Calu3 (cell line): ENCODE measurements at regions not wholly inside any gene's neighbourhood (a gene's known extent, or its start where the extent isn't known, plus 50 kb on each side); places are given as distances from the start of the nearest gene placed in this dataset.

Experiments
- BruUV-seq: library from RNA; stranded (reverse); fragments of 400-500 nt; replicated peaks from 2 replicates; lab custom pipeline; 2021; lab: Mats Ljungman, UMichigan
- CTCF ChIA-PET: fragments of 300-600 bp; sonication (Branson Sonifier 250); formaldehyde crosslinking; loops from one replicate; lab custom pipeline; 2022; ENCODE audit warnings: antibody characterized with exemption; lab: Charles Lee
- DNase-seq: peaks from one replicate; pipeline ENCODE4 v3.0.0; 2022
- H3K27ac Mint-ChIP-seq: one replicate; pipeline ENCODE4 v1.8.0; 2022; ENCODE audit warnings: mixed read lengths; ENCODE audit not compliant: unreplicated experiment
- H3K27me3 Mint-ChIP-seq: one replicate; pipeline ENCODE4 v1.8.0; 2022; ENCODE audit warnings: mixed read lengths; ENCODE audit not compliant: unreplicated experiment
- H3K36me3 Mint-ChIP-seq: one replicate; pipeline ENCODE4 v1.8.0; 2022; ENCODE audit warnings: mild to moderate bottlenecking, moderate library complexity, mixed read lengths; ENCODE audit not compliant: insufficient read depth, unreplicated experiment
- H3K4me1 Mint-ChIP-seq: one replicate; pipeline ENCODE4 v1.8.0; 2022; ENCODE audit warnings: mild to moderate bottlenecking, low read depth, mixed read lengths; ENCODE audit not compliant: unreplicated experiment
- H3K4me3 Mint-ChIP-seq: one replicate; pipeline ENCODE4 v1.8.0; 2022; ENCODE audit warnings: mild to moderate bottlenecking, low read depth, moderate library complexity, mixed read lengths; ENCODE audit not compliant: unreplicated experiment
- H3K9me3 Mint-ChIP-seq: one replicate; pipeline ENCODE4 v1.8.0; 2022; ENCODE audit warnings: low read depth, mixed read lengths; ENCODE audit not compliant: unreplicated experiment
- intact Hi-C: fragments of 100-400 bp; cut with micrococcal nuclease; formaldehyde crosslinking; loops from one replicate; pipeline ENCODE4 v1.10.0; 2022; ENCODE audit not compliant: unreplicated experiment
- TF ChIP-seq, protein P1 (sequence below): fragments of 200-600 bp; IDR thresholded peaks from one replicate; pipeline ENCODE4 v1.8.0; 2022; ENCODE audit warnings: antibody characterized with exemption; ENCODE audit not compliant: unreplicated experiment

DNA sequence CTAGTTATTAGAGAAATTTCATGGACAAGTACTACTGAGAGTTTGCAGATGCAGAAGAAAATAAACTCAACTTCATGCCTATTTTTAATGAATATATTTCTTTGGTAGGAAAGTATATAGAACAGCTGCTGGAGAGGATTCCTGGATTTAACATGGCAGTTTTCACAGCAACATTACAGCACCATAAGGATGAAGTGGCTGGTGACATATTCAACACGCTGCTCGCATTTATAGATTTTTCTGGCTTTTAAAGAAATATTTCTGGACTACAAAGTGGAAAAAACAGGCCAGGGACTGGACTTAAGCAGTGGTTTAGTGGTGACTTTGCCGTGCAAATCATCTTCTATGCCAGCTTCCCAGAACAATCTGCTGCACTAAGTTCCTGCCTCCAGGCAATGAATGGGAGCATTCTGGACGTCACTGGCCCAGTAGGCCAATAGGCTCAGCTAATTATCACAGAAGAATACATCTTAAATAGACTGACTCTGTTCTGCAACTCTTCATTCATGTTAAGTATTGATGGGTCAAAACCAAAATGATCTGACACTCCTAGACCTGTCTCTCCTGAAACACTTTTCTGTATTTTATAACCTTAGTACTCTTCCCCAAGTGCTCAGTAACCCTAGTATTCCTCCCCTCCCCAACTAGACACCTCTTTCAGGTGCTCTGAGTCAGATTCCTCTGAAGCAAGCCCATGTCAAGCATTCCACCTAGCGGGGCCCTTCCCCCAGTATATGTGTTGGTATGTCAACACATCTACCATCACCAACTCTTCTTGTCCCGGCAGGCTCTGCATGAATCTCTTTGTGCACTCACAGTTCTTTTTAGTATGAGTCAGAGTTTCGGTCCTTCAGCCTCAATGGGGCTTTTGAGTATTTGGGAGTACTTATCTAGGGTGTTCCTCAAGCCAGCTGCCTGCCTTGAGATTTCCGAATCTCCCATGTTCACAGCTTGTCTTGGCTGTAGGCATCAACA is 625.5 kb downstream of the CHSY3 start:
- Mint-ChIP-seq H3K27me3 (no peaks in the 10 kb centered on the region), H3K4me3 (no peak overlapping the region), H3K27ac (peak overlapping the region; percentile 71), H3K36me3 (no peaks in the 10 kb centered on the region), H3K4me1 (peaks cover 49% of the 10 kb centered on the region), H3K9me3 (no peaks in the 10 kb centered on the region)
- TF ChIP-seq, protein P1, sequence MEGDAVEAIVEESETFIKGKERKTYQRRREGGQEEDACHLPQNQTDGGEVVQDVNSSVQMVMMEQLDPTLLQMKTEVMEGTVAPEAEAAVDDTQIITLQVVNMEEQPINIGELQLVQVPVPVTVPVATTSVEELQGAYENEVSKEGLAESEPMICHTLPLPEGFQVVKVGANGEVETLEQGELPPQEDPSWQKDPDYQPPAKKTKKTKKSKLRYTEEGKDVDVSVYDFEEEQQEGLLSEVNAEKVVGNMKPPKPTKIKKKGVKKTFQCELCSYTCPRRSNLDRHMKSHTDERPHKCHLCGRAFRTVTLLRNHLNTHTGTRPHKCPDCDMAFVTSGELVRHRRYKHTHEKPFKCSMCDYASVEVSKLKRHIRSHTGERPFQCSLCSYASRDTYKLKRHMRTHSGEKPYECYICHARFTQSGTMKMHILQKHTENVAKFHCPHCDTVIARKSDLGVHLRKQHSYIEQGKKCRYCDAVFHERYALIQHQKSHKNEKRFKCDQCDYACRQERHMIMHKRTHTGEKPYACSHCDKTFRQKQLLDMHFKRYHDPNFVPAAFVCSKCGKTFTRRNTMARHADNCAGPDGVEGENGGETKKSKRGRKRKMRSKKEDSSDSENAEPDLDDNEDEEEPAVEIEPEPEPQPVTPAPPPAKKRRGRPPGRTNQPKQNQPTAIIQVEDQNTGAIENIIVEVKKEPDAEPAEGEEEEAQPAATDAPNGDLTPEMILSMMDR, result no peak
- intact Hi-C loops, result no loop called here
- no TSS peak for BruUV-seq
- CTCF ChIA-PET, result no interaction called here
- peak; percentile 69 for DNase-seq

DNA sequence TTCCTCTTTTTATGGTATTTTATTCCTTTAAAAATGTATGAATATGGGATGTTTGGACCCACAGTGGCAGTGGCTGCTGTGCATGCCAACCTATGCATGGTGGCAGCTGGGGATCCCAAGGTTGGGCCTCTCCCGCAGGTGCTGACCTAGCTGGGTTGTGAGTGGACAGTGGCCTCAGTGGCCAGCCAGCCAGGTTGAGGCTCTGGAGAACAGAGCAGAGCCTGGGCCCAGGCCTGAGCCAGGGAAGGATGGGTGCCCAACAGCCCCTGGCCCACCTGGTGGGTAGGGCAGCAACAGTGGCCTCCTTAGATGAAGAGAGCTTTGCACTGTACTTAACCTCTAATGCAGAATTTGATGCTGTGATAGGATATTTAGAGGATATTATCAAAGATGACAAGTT is 624.8 kb downstream of the CHSY3 start:
- intact Hi-C loops, result no loop called here
- CTCF ChIA-PET, result no interaction called here
- TF ChIP-seq, protein P1, result no peak
- no TSS peak for BruUV-seq
- H3K36me3 Mint-ChIP-seq, result no peaks in the 10 kb centered on the region
- H3K27ac Mint-ChIP-seq, result no peak overlapping the region
- H3K9me3 Mint-ChIP-seq, result no peaks in the 10 kb centered on the region
- DNase-seq, result no peak
- H3K27me3 Mint-ChIP-seq, result no peaks in the 10 kb centered on the region
- no peak overlapping the region for H3K4me3 Mint-ChIP-seq
- peaks cover 49% of the 10 kb centered on the region for H3K4me1 Mint-ChIP-seq

DNA sequence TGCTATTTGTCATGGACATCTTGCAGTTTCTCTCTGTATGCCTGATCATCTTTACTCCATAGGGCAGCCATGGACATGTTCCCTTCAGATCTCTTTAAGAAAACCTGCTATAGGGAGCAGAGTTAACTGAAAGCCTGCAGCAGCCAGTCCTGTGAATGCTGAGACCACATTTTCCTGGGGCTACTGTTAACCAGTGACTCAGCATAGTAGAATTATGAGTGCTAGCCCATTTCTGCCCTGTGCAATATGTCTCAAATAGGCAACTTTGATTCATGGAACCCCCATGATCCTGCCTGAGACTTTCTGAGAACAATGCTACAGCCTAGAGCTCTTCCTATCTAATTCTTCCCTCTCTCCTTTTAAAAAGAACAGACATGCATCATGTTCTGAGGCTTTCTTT is 624.2 kb downstream of the CHSY3 start:
- H3K27me3 Mint-ChIP-seq, result no peaks in the 10 kb centered on the region
- CTCF ChIA-PET, result interaction anchor here (1.5 kb wide), 1 partner anchor 10 kb away, joined by 4 read pairs; no protein-coding TSS in a partner anchor
- no peaks in the 10 kb centered on the region for H3K36me3 Mint-ChIP-seq
- TF ChIP-seq, protein P1, result no peak
- intact Hi-C loops, result no loop called here
- DNase-seq, result no peak
- H3K4me3 Mint-ChIP-seq, result no peak overlapping the region
- H3K9me3 Mint-ChIP-seq, result no peaks in the 10 kb centered on the region
- BruUV-seq, result no TSS peak
- H3K4me1 Mint-ChIP-seq, result peaks cover 49% of the 10 kb centered on the region
- H3K27ac Mint-ChIP-seq, result no peak overlapping the region

DNA sequence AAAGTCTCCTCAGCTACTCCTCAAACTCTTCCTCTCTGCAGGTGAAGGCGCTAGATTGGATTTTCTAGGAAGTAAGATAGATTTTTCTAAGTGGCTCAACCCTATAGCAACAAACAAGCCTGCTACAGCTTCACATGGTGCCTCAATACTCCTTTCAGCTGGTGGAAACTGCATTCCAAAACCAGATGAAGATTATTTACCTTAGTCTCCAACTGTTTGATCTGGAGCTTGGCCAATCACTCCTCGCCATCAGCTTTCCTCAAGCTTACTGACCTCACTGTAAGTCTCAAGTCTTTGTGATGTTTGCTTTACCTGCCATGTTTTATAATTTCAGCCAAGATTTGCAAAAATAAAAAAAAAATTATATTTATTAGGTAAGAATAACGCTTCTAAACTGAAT is 622.4 kb downstream of the CHSY3 start:
- BruUV-seq, result no TSS peak
- no peaks in the 10 kb centered on the region for H3K27me3 Mint-ChIP-seq
- CTCF ChIA-PET, result interaction anchor here (0.9 to 1.0 kb wide), 2 partner anchors 19 to 47 kb away, joined by 3 to 5 read pairs; no protein-coding TSS in a partner anchor
- DNase-seq, result peak; percentile 59
- no peaks in the 10 kb centered on the region for H3K36me3 Mint-ChIP-seq
- H3K9me3 Mint-ChIP-seq, result no peaks in the 10 kb centered on the region
- TF ChIP-seq, protein P1, result no peak
- peak overlapping the region; percentile 6 for H3K27ac Mint-ChIP-seq
- intact Hi-C loops, result no loop called here
- H3K4me3 Mint-ChIP-seq, result no peak overlapping the region
- H3K4me1 Mint-ChIP-seq, result peaks cover 43% of the 10 kb centered on the region
